AG09309 (cell line): ENCODE measurements at regions not wholly inside any gene's neighbourhood (a gene's known extent, or its start where the extent isn't known, plus 50 kb on each side); places are given as distances from the start of the nearest gene placed in this dataset.

Source experiments
- DNase-seq: peaks from one replicate; pipeline ENCODE4 v3.0.0-alpha.2; 2010; ENCODE audit warnings: low read depth
- H3K4me3 ChIP-seq: 2 replicates; pipeline ENCODE4 v1.5.1; 2011; ENCODE audit warnings: mild to moderate bottlenecking, low read depth, low read length, moderate library complexity; ENCODE audit not compliant: control insufficient read depth
- CTCF ChIP-seq: IDR thresholded peaks from 2 replicates; pipeline ENCODE4 v1.5.1; 2011; ENCODE audit warnings: mild to moderate bottlenecking, low read depth, low read length, inconsistent platforms; ENCODE audit not compliant: insufficient read depth, control insufficient read depth; ENCODE audit errors: missing control alignments

GRCh38 chr15:87608238-87609028 lies 648.1 kb downstream of the NTRK3 start:
- H3K4me3 ChIP-seq: no peak overlapping the region
- TF ChIP-seq CTCF: no peak
- DNase-seq: no peak

GRCh38 chr15:87606971-87607370 lies 649.6 kb downstream of the NTRK3 start:
- no peak for TF ChIP-seq CTCF
- DNase-seq: no peak
- H3K4me3 ChIP-seq: no peak overlapping the region

GRCh38 chr15:87604857-87605446 lies 651.6 kb downstream of the NTRK3 start:
- TF ChIP-seq CTCF: peak; percentile 45
- DNase-seq: no peak

GRCh38 chr15:87602371-87602770 lies 654.2 kb downstream of the NTRK3 start:
- H3K4me3 ChIP-seq: no peak overlapping the region
- TF ChIP-seq CTCF: no peak
- DNase-seq: no peak

More at GRCh38 chr15:87604857-87605446, 651.6 kb downstream of the NTRK3 start:
- no peak overlapping the region for H3K4me3 ChIP-seq

GRCh38 chr15:87599616-87600015 lies 656.9 kb downstream of the NTRK3 start:
- no peak for DNase-seq
- no peak for TF ChIP-seq CTCF
- H3K4me3 ChIP-seq: no peak overlapping the region

- DNase-seq: no peak
- TF ChIP-seq CTCF: no peak
These were observed 659.0 kb downstream of the NTRK3 start for GRCh38 chr15:87597346-87598052.

More at GRCh38 chr15:87597346-87598052, 659.0 kb downstream of the NTRK3 start:
- H3K4me3 ChIP-seq: no peak overlapping the region
